HG02885 (cell line): ENCODE measurements at regions not wholly inside any gene's neighbourhood (a gene's known extent, or its start where the extent isn't known, plus 50 kb on each side); places are given as distances from the start of the nearest gene placed in this dataset.

Experiments used
- ATAC-seq: cut with Tn5 transposase; IDR thresholded peaks from one replicate; pipeline ENCODE4 v1.9.1; 2021; ENCODE audit warnings: mild to moderate bottlenecking; ENCODE audit not compliant: unreplicated experiment, poor library complexity

DNA sequence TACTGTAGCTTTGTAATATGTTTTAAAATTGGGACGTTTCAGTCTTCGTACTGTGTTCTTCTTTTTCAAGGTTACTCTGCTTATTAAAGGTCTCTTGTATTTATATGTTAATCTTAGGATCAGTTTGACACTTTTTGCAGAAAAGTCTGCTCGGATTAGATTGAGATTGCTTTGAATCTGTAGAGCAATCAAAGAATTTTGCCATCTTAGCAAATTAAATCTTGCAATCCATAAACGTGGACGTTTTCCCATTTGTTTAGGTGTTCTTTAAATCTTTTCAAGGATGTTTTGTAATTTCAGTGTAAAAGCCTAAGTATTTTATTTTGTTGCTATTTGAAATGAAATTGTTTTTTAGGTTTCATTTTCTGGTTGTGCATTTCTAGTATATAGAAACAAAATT is 78.0 kb upstream of the GTSF1L start:
- ATAC-seq, result no peak

DNA sequence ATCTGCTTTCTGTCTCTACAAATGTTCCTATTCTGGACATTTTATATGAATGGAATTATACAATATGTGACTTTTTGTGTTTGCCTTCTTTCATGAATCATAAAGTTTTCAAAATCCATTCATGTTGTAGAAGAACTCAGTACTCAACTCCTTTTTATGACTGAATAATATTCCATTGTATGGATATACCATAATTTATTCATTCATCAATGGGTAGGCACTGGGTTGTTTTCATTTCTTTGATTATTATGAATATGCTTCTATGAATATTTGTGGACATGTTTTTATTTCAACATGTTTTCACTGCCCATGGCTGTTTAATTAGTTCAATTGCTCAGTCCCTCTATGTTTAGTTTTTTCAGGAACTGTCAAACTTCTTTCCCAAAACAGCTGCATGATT is 76.5 kb upstream of the GTSF1L start:
- no peak for ATAC-seq

DNA sequence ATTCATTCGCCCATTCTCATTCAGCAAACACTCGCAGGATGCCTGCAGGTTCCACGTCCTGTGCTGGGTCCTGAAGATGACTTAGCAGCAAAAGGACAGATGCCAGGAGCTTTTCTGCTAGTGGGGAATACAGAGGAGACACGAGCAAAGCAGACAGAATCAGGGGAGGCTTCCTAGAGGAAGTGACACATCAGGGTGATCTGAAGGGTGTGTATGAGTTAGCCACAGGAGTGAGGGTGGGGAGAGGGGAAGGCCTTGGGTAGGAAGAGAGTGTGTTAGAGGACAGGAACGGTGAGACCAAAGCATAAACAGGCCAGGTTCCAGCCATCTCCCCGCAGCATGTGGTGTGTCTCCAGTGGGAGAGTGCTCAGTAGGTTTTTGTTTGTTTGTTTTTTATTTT is 73.4 kb upstream of the GTSF1L start:
- no peak for ATAC-seq

DNA sequence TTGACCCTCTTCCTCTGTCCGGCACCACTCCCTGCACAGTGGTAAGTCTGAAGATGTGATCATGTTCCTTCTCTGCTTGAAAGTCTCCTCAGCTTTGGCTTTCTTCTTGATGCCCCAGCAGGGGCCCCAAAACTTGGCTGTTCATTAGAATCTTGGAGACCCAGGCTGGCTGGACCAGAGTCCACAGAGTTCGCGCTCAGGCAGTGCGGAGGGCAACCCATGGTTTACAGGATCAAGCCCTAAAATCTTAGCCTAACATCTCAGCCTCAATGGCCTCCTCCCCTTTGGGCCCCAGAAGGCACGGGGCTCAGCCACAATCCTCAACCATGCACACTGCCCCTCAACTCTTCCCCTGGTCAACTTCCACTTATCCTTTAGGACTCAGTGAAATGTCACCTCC is 72.9 kb upstream of the GTSF1L start:
- ATAC-seq, result no peak

DNA sequence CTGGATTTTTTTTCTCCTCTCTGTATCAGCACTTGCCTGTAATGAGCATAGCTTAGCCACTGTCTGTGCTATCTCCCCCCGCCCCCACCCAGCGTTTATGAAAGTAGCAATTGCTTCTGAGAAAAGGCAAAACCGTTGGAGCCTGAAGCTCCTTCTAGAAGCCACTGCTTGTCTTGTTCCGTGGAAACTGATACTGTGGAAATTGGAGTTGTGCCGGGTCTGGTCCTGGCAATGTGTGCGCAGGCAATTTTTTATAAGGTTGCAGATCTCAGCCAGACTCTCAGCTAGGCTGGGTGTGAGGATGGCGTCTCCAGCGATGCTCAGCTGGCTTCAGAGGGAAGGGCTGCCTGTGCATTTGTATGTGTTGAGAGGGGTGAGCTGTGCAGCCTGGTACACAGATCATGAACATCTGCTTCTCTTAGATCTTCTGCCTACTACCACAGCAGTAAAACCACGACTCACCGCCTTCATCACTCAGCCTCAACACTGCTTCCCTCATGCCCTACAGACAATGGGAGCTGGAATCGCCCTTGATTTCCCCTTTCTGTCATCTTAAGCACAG is 72.4 kb upstream of the GTSF1L start:
- no peak for ATAC-seq

DNA sequence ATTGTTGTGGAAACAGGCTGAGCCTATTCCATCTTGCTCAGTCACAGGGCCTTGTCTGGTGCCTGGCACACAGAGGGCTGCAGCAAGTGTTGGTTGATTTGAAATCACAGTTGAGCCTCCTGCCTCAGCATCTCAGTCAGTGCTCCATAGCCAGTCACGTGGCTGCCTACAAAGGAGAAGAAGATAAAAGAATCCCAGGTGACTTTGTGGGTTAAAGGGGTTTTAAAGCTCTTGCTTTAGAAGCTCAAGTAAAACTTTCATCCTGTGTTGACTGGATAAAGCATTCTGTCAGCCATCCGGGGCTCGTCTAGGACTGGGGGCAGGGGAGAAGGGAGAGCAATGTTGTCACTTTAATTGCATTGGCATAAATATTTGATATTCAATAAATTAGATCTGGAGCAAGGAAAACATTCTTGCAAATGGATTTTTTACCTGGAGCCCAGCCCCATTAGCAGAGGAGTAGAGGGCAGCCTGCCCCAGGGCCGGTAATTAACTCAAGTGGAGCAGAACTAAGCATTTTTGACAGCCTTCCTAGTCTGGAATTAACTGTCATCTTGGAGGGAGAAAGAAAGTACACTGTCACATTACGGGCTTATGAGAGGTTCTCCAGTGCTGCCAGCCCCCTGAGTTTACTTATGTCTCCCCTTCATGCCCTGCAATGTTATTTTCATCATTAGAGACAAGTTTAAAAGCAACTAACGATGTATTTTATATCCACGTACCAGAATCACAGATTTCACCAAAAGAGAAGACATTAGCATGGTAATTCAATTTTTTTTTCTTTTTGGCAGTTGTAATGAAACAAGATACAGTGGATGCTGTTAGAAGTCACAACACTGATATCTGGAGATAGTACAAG is 71.7 kb upstream of the GTSF1L start:
- no peak for ATAC-seq

DNA sequence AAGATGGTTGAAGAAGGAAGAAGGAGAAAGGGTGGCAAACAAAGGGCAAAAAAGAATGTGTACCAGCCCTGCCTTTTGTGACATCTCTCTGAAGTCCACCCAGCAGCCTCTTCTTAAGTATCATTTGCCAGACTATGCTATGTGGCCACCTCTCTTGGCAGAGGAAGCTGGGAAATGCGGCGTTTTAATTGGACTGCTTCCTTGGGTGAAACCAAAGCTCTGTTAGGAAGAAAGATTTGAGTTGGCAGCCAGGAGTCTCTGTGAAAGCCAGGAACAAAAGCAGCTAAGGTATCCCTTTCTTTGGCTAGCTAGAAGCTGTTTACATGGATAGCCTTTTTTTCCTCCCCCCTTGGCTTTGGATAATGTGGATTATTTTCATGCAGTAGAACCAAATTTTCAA is 67.5 kb upstream of the GTSF1L start:
- ATAC-seq, result no peak

DNA sequence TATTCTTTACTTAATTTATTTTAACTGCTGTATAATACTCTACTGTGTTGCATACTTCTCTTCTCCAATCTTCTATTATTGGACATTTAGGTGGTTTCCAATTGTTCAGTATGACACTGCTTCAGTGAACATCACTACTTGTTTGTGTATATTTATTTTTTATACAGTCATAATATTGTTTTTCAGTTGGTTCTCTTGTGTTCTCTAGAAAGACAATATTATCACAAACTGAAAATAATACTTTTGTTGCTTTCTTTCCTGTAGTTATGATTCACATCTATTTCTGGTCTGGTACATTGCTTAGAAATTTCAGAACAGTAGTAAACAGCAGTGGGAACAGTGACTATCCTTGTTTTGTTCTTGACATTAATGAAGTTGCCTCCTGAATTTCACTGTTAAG is 62.8 kb upstream of the GTSF1L start:
- ATAC-seq, result peak; percentile 60

DNA sequence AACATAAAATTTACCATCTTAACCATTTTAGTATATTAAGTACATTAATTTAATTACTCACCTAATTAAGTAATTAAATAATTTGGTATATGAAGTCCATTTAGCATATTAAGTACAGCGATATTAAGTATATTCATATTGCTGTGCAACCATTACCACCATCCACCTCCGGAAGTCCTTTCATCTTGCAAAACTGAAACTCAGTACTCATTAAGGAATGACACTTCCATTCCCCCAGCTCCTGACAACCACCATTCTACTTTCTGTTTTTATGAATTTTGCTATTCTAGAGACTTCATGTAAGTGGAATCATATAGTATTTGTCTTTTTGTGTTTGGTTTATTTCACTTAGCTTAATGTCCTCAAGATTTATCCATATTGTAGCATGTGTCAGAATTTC is 61.1 kb upstream of the GTSF1L start:
- peak; percentile 64 for ATAC-seq

DNA sequence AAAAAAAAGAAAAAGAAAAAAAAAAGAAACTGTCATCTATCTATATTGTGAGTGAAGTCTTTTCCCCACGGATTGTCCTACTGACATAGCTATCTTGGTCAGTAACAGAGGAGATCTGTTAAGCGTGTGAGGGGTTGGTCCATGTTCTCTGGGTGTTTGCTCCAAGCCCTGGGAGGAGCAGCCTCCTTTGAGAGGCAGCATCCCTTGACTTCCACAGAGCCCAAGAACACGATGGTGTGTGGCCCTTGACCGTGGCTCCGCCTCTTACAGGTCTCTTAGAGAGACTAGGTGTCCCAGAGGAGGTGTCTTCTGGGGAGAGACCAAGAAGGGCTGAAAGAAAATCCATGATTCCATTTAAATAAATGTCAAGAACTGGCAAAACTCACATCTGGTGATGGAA is 60.1 kb upstream of the GTSF1L start:
- no peak for ATAC-seq

DNA sequence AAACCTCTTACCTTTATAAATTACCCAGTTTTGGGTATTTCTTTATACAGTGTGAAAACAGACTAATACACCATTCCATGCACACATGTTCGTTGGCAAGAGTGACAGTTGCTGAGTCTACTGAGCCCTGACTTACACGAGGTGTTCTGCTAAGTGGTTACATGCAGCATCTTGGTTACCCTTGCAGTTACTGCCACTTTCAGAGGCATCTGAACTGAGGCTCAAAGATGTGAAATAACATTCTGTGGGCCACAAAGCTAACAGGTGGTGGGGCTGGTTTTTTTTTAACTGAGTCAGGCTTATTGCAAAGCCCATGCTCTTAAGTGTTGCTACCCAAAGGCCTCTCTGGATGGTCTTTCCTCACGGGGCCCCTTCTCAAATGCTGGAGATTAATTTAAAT is 54.4 kb upstream of the GTSF1L start:
- ATAC-seq, result no peak

DNA sequence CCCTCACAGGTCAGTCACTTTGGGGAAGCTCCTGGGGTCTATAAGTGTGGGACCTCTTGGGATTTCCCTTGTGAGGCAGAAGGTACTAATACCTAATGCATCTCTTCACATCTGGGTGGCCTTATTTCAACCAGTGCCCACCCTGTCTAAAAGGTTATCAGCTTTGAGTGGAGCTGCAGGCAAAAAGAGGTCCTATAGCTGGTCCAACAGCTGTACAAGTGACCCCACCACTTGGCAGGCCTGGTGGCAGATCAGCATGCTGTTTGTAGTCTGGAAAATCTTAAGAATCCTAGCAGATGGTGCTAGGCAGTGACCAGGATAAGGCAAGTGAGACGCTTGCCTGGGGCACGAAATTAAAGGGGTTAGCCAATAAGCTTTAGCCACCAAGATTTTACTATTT is 51.6 kb upstream of the GTSF1L start:
- ATAC-seq, result no peak

DNA sequence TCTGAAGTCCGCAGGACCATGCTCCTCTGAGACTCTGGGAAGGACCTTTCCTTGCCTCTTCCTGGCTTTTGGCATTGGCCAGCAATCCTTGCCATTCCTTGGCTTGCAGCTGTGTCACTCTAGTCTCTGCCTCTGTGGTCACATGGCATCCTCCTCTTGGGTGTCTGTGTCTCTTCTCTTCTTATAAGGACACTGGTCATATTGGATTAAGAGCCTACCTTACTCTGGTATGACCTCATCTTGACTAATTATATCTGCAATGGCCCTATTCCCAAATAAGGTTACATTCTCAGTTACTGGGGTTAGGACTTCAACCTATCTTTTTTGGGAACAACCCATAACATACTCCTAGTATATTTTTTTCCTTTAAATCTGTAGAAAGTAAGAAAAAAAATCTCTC is 49.9 kb upstream of the GTSF1L start:
- ATAC-seq, result no peak
